ENCODE measurements at regions not wholly inside any gene's neighbourhood (a gene's known extent, or its start where the extent isn't known, plus 50 kb on each side); places are given as distances from the start of the nearest gene placed in this dataset.

GRCh38 chr22:22087854-22088657 is 105.5 kb upstream of the TOP3B start:
- intact Hi-C loops (cut with DNase I), result no loop called here
- DNase-seq (ENCODE audit: low spot score), result no peak

- intact Hi-C loops (cut with DNase I), result no loop called here
- DNase-seq (ENCODE audit: low spot score), result no peak
Measured at GRCh38 chr22:22086501-22087158, 104.0 kb upstream of the TOP3B start.

GRCh38 chr22:22085702-22086500 is 103.3 kb upstream of the TOP3B start:
- intact Hi-C loops (cut with DNase I), result no loop called here
- DNase-seq (ENCODE audit: low spot score), result no peak

GRCh38 chr22:22084089-22084711 is 101.6 kb upstream of the TOP3B start:
- DNase-seq (ENCODE audit: low spot score), result no peak
- intact Hi-C loops (cut with DNase I), result no loop called here

- intact Hi-C loops (cut with DNase I), result no loop called here
- DNase-seq (ENCODE audit: low spot score), result no peak
Measured at GRCh38 chr22:22082960-22083359, 100.4 kb upstream of the TOP3B start.

GRCh38 chr22:22082229-22082835 is 99.7 kb upstream of the TOP3B start:
- no peak for DNase-seq (ENCODE audit: low spot score)
- intact Hi-C loops (cut with DNase I), result no loop called here

- DNase-seq (ENCODE audit: low spot score), result no peak
- intact Hi-C loops (cut with DNase I), result no loop called here
Measured at GRCh38 chr22:22080270-22080669, 97.7 kb upstream of the TOP3B start.

- intact Hi-C loops (cut with DNase I), result no loop called here
- no peak for DNase-seq (ENCODE audit: low spot score)
Measured at GRCh38 chr22:22079404-22080148, 97.0 kb upstream of the TOP3B start.

- DNase-seq (ENCODE audit: low spot score), result no peak
- intact Hi-C loops (cut with DNase I), result no loop called here
Measured at GRCh38 chr22:22078329-22078728, 95.7 kb upstream of the TOP3B start.

GRCh38 chr22:22076932-22077703 is 94.5 kb upstream of the TOP3B start:
- intact Hi-C loops (cut with DNase I), result no loop called here
- DNase-seq (ENCODE audit: low spot score), result no peak

GRCh38 chr22:22076361-22076760 is 93.8 kb upstream of the TOP3B start:
- intact Hi-C loops (cut with DNase I), result no loop called here
- no peak for DNase-seq (ENCODE audit: low spot score)

- intact Hi-C loops (cut with DNase I), result no loop called here
- DNase-seq (ENCODE audit: low spot score), result no peak
Measured at GRCh38 chr22:22075382-22076163, 93.0 kb upstream of the TOP3B start.

GRCh38 chr22:22074634-22075381 is 92.2 kb upstream of the TOP3B start:
- no peak for DNase-seq (ENCODE audit: low spot score)

GRCh38 chr22:22073769-22074561 is 91.4 kb upstream of the TOP3B start:
- intact Hi-C loops (cut with DNase I), result no loop called here
- no peak for DNase-seq (ENCODE audit: low spot score)

More at GRCh38 chr22:22074634-22075381, 92.2 kb upstream of the TOP3B start:
- intact Hi-C loops (cut with DNase I), result no loop called here

- intact Hi-C loops (cut with DNase I), result no loop called here
- DNase-seq (ENCODE audit: low spot score), result no peak
Measured at GRCh38 chr22:22072169-22072836, 89.7 kb upstream of the TOP3B start.

All from posterior vena cava (tissue), 2 donors.